Peyer's patch (tissue), 4 donors: ENCODE measurements at regions not wholly inside any gene's neighbourhood (a gene's known extent, or its start where the extent isn't known, plus 50 kb on each side); places are given as distances from the start of the nearest gene placed in this dataset.

Experiments used
- CTCF ChIP-seq, 6 experiments: fragments of 450-650 bp in 4 of 6; fragments of 200-600 bp in 2 of 6; sonication (generic) in 1 of 6; IDR thresholded peaks; one replicate each; pipeline ENCODE4 v1.5.1; 2017 to 2019; ENCODE audit warnings: antibody characterized with exemption in 6 of 6, mild to moderate bottlenecking in 3 of 6, moderate library complexity in 1 of 6
- POLR2A ChIP-seq, 2 donors: fragments of 450-650 bp; IDR thresholded peaks; one replicate each; pipeline ENCODE4 v1.5.1; 2017; ENCODE audit warnings: antibody characterized with exemption in 2 of 2, mild to moderate bottlenecking in 2 of 2, moderate library complexity in 2 of 2

GRCh38 chr2:16413285-16413684 is 252.3 kb downstream of the CYRIA start:
- TF ChIP-seq CTCF (IDR thresholded peaks at IDR 0.05) (no peak), POLR2A (IDR thresholded peaks at IDR 0.05) (no peak)
